ENCODE measurements at regions not wholly inside any gene's neighbourhood (a gene's known extent, or its start where the extent isn't known, plus 50 kb on each side); places are given as distances from the start of the nearest gene placed in this dataset.

DNA sequence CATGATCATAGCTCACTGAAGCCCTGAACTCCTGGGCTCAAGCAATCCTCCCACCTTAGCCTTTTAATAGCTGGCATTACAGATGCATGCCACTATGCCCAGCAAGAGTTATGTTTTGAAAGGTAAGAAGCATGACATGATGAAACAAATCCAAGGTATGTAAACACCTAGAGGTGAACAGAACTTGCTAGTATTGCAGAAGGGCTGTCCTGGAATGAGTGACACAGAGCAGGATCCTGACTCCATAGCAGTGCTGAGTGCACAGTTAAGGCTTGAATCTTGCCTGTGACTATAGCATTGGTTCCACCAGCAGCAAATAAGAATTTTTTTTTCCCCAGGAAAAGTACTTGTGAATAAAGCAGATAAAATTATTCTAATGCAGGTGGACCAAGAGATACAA, 309.5 kb downstream of the PIK3C3 start:
- TF ChIP-seq POLR2AphosphoS5 (IDR thresholded peaks at IDR 0.05; ENCODE audit: borderline replicate concordance, low read depth, low read length) = no peak
- no peak for TF ChIP-seq EZH2 (IDR thresholded peaks at IDR 0.05)
- no peak for TF ChIP-seq FOXP2 (optimal IDR thresholded peaks at IDR 0.05; ENCODE audit: control extremely low read depth, extremely low read length, insufficient read depth)
- Histone ChIP-seq H3K9me3 (ENCODE audit: low read depth, low read length) (no peaks in the 10 kb centered on the region), H3K4me3 (no peak overlapping the region), H3K27ac (no peak overlapping the region), H3K36me3 (ENCODE audit: insufficient read depth, low read length) (no peaks in the 10 kb centered on the region), H3K9ac (ENCODE audit: insufficient read length) (no peak overlapping the region)
- no peak for DNase-seq (ENCODE audit: low read depth, low spot score)

DNA sequence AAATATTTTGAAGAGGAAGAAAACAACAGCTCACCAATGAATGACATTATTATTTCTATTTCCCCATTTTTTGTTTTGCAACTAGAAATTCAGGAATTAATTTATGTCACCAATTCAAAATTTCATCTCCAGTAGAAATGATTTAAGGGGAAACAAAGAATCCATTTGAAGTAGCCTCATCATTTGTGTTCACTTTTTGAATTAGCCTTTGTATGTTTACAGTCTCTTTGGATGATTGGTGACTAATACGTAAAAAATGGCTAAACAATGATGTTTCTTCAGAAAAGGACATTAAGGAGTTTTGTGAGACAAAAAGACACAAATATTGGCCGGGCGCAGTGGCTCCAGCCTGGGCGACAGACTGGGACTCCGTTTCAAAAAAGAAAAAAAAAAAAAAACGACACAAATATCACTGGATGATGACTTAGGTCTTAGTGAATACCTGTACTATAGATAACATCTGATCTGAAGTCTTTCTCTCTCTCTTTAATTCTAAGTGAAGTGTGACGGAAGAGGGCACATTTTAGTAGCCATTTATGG, 313.2 kb downstream of the PIK3C3 start:
- no peaks in the 10 kb centered on the region for H3K9me3 ChIP-seq (ENCODE audit: low read depth, low read length)
- no peak for DNase-seq (ENCODE audit: low read depth, low spot score)
- TF ChIP-seq POLR2AphosphoS5 (IDR thresholded peaks at IDR 0.05; ENCODE audit: borderline replicate concordance, low read depth, low read length) (no peak), FOXP2 (optimal IDR thresholded peaks at IDR 0.05; ENCODE audit: control extremely low read depth, extremely low read length, insufficient read depth) (no peak), EZH2 (IDR thresholded peaks at IDR 0.05) (no peak)
- H3K9ac ChIP-seq (ENCODE audit: insufficient read length) = no peak overlapping the region
- no peaks in the 10 kb centered on the region for H3K36me3 ChIP-seq (ENCODE audit: insufficient read depth, low read length)
- no peak overlapping the region for H3K27ac ChIP-seq
- no peak overlapping the region for H3K4me3 ChIP-seq

DNA sequence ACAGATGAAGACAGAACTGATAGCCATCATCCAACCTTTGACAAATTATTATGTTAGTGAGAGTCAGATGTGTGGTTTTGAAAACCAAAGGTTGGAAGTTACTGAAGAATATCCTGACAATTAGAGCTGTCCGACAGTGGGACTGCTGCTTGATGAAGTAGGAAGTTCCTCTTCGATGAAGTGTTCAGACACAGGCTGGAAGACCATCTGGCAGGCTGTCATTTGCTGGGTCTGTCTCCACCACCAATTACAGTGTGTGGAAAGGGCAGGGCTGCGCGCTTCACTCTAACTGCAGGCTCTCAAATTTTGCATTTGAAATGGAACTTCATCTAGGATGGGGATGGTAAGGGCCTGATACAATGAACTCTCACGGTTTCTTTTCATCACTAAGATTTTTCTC, 313.8 kb downstream of the PIK3C3 start:
- no peaks in the 10 kb centered on the region for H3K36me3 ChIP-seq (ENCODE audit: insufficient read depth, low read length)
- H3K9ac ChIP-seq (ENCODE audit: insufficient read length) = no peak overlapping the region
- H3K9me3 ChIP-seq (ENCODE audit: low read depth, low read length) = no peaks in the 10 kb centered on the region
- DNase-seq (ENCODE audit: low read depth, low spot score) = no peak
- no peak for TF ChIP-seq FOXP2 (optimal IDR thresholded peaks at IDR 0.05; ENCODE audit: control extremely low read depth, extremely low read length, insufficient read depth)
- no peak for TF ChIP-seq EZH2 (IDR thresholded peaks at IDR 0.05)
- TF ChIP-seq POLR2AphosphoS5 (IDR thresholded peaks at IDR 0.05; ENCODE audit: borderline replicate concordance, low read depth, low read length) = no peak
- H3K4me3 ChIP-seq = no peak overlapping the region
- H3K27ac ChIP-seq = no peak overlapping the region

DNA sequence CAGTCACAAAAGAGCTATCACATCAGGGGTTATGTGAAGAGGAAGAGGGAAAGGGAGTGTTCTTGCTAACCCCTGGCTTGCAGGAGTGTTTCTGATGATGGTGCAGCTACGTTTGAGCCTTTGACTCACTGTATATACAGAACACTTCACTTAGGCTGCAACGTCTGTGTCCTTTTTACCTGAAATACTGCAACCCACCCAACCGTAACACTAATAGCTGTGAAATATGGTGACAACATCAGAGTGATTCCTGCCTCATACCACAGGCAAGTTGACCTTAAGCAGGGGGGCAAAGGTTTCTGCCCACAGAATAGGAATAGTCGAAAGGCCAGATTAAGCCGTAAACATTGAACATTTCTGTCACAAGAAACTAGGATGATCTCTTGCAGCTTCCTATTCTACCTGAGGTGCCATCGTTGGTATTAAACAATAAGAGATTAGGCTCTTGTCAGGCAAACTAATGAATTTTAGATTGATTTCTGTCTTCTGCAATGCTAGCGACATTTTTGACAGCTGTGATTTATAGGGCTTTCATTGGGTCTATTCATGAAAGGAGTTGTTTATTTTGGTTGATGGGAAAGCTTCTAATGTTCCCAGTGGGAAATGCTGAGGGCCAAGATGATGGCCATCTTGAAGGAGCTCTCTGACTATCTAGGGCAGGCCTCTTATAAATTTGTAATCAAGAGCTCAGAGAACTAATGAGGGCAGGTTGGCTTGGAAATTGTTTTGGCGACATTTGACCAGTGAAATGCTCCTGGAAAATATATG, 316.8 kb downstream of the PIK3C3 start:
- H3K4me3 ChIP-seq = no peak overlapping the region
- H3K9me3 ChIP-seq (ENCODE audit: low read depth, low read length) = no peaks in the 10 kb centered on the region
- no peak overlapping the region for H3K27ac ChIP-seq
- no peak for DNase-seq (ENCODE audit: low read depth, low spot score)
- TF ChIP-seq POLR2AphosphoS5 (IDR thresholded peaks at IDR 0.05; ENCODE audit: borderline replicate concordance, low read depth, low read length) = no peak
- TF ChIP-seq FOXP2 (optimal IDR thresholded peaks at IDR 0.05; ENCODE audit: control extremely low read depth, extremely low read length, insufficient read depth) = no peak
- no peak overlapping the region for H3K9ac ChIP-seq (ENCODE audit: insufficient read length)
- H3K36me3 ChIP-seq (ENCODE audit: insufficient read depth, low read length) = no peaks in the 10 kb centered on the region

DNA sequence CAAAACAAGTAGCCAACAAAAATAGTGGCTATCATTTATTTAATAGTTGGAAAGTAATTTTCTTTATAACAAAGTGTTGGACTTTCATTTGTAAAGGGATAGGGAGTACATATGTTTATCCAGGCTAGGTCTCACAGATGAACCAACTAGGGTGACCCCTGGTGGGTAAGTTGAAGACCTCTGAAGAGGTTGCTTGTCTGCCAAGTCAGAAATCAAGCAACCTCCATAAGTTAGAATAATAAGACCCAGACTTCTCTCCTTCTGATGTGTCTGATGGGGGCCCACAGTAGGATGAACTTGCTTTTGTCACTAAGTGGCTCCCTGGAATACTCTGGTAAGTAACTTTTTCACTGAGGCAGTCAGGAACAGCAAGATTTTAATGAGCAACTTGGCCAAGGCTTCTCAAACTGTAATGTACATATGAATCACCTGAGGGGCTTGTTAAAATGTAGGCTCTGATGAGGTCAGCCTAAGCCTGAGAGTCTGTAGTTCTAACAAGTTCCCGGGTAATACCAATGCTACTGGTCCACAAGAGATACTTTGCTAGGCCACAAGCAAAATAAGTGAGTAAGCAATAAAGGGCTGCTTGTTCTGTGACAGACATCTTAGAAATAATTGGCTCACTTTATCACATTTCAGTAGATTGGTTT, 319.6 kb downstream of the PIK3C3 start:
- Histone ChIP-seq H3K9me3 (ENCODE audit: low read depth, low read length) (no peaks in the 10 kb centered on the region), H3K27ac (peak overlapping the region; percentile 100), H3K9ac (ENCODE audit: insufficient read length) (peak overlapping the region; percentile 89), H3K36me3 (ENCODE audit: insufficient read depth, low read length) (no peaks in the 10 kb centered on the region), H3K4me3 (no peak overlapping the region; the same call in 1 of the 2 replicates)
- DNase-seq (ENCODE audit: low read depth, low spot score) = no peak
- no peak for TF ChIP-seq POLR2AphosphoS5 (IDR thresholded peaks at IDR 0.05; ENCODE audit: borderline replicate concordance, low read depth, low read length)
- TF ChIP-seq EZH2 (IDR thresholded peaks at IDR 0.05) = no peak
- no peak for TF ChIP-seq FOXP2 (optimal IDR thresholded peaks at IDR 0.05; ENCODE audit: control extremely low read depth, extremely low read length, insufficient read depth)

DNA sequence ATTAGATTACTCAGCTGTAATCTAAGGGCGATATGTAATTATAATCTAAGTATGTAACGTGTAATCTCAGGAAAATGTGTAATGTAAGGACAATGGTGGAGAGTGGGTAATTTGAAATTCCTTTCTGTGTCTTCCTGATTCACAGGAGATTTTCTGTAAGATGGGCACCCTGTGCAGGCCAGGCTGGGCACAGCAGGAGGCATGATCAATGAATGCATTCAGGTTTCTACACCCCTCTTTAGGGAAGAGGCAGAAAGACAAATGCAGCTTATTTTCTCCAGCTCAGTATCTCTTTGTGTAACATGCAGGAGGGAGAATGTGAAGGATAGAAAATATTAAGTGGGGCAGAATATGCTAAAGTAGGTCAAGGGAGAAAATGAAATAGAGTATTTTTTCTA, 320.1 kb downstream of the PIK3C3 start:
- Histone ChIP-seq H3K4me3 (peak overlapping the region; percentile 52), H3K36me3 (ENCODE audit: insufficient read depth, low read length) (no peaks in the 10 kb centered on the region), H3K9ac (ENCODE audit: insufficient read length) (peak overlapping the region; percentile 89), H3K9me3 (ENCODE audit: low read depth, low read length) (no peaks in the 10 kb centered on the region), H3K27ac (peak overlapping the region; percentile 100)
- no peak for TF ChIP-seq POLR2AphosphoS5 (IDR thresholded peaks at IDR 0.05; ENCODE audit: borderline replicate concordance, low read depth, low read length)
- no peak for TF ChIP-seq FOXP2 (optimal IDR thresholded peaks at IDR 0.05; ENCODE audit: control extremely low read depth, extremely low read length, insufficient read depth)
- no peak for TF ChIP-seq EZH2 (IDR thresholded peaks at IDR 0.05)
- no peak for DNase-seq (ENCODE audit: low read depth, low spot score)

DNA sequence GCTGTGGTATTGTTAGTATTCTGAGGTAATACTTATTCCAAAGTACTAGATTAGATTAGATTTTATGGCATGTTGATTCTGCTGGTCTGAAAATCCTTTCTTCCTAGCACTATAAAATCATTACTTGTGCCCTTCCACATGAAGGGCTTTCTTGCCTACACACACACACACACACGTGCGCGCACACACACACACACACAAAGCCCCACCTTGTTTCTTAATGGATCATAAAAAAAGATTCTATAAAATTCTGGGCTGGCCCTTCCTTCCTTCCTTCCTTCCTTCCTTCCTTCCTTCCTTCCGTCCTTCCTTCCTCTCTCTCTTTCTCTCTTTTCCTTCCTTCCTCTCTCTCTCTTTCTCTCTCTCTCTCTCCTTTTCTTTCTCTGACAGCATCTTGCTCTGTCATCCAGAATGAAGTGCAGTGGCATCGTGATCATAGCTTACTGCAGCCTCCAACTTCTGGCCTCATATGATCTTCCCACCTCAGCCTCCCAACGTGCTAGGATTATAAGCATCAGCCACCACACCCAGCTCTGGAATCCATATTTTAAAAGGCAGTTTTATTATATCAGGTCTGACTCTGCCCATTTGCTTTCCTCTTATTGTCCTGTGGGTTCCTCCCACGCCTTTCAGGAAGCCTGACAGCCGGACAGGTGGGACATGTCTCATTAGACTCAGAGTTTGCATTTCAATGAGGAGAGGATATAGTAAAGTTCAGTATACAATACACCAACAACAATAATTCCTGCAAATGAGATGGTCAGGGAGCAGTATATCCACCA, 321.1 kb downstream of the PIK3C3 start:
- no peaks in the 10 kb centered on the region for H3K36me3 ChIP-seq (ENCODE audit: insufficient read depth, low read length)

DNA sequence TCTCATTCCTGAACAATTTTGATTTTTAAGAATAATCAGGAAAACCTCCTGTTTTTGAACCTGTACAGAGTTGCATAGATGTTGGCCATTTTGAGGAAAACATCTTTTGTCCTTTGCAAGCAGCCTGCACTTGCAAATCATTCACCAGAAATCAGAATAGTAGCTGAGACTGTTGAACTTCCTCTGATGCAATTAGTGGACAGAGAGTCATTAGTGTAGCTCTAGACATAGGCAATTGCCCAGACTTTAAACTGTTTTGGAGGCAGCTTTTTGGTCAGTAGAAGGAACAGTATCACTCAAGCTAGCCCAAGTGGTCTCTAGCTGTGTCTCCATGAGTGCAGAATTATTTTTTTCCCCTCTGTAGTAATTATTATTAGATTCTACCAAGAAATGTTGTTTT, 326.1 kb downstream of the PIK3C3 start:
- no peak overlapping the region for H3K4me3 ChIP-seq
- no peak overlapping the region for H3K9ac ChIP-seq (ENCODE audit: insufficient read length)
- H3K9me3 ChIP-seq (ENCODE audit: low read depth, low read length) = no peaks in the 10 kb centered on the region
- no peaks in the 10 kb centered on the region for H3K36me3 ChIP-seq (ENCODE audit: insufficient read depth, low read length)
- TF ChIP-seq POLR2AphosphoS5 (IDR thresholded peaks at IDR 0.05; ENCODE audit: borderline replicate concordance, low read depth, low read length) (no peak), FOXP2 (optimal IDR thresholded peaks at IDR 0.05; ENCODE audit: control extremely low read depth, extremely low read length, insufficient read depth) (no peak), EZH2 (IDR thresholded peaks at IDR 0.05) (no peak)
- DNase-seq (ENCODE audit: low read depth, low spot score) = no peak
- H3K27ac ChIP-seq = peak overlapping the region; percentile 73

More for the DNA sequence above, 321.1 kb downstream of the PIK3C3 start:
- TF ChIP-seq FOXP2 (optimal IDR thresholded peaks at IDR 0.05; ENCODE audit: control extremely low read depth, extremely low read length, insufficient read depth) (no peak), POLR2AphosphoS5 (IDR thresholded peaks at IDR 0.05; ENCODE audit: borderline replicate concordance, low read depth, low read length) (peak; percentile 50; the same call in 1 of the 2 replicates)
- H3K9ac ChIP-seq (ENCODE audit: insufficient read length) = peak overlapping the region; percentile 89
- peak overlapping the region; percentile 100 for H3K27ac ChIP-seq
- H3K4me3 ChIP-seq = peak overlapping the region; percentile 52
- H3K9me3 ChIP-seq (ENCODE audit: low read depth, low read length) = no peaks in the 10 kb centered on the region
- DNase-seq (ENCODE audit: low read depth, low spot score) = peak; percentile 97

Measured in SK-N-MC (cell line).